ENCODE measurements at regions not wholly inside any gene's neighbourhood (a gene's known extent, or its start where the extent isn't known, plus 50 kb on each side); places are given as distances from the start of the nearest gene placed in this dataset.

- H3K27me3 Mint-ChIP-seq = no peaks in the 10 kb centered on the region
- H3K36me3 Mint-ChIP-seq (ENCODE audit: insufficient read depth) = no peaks in the 10 kb centered on the region
- no peak overlapping the region for H3K27ac Mint-ChIP-seq
- peaks cover 2 to 3% of the 10 kb centered on the region in 2 donors for H3K4me1 Mint-ChIP-seq (ENCODE audit: low read depth in 2 of 2)
- peaks cover 3 to 7% of the 10 kb centered on the region in 2 donors for H3K9me3 Mint-ChIP-seq
- no peak for ATAC-seq (replicated peaks)
- no peak overlapping the region for H3K4me3 Mint-ChIP-seq
- DNase-seq = no peak
These were observed 54.2 kb upstream of the MCTP2 start for GRCh38 chr15:94177112-94177511.

GRCh38 chr15:94175420-94175819 lies 55.9 kb upstream of the MCTP2 start:
- Mint-ChIP-seq H3K4me3 (no peak overlapping the region), H3K4me1 (ENCODE audit: low read depth in 2 of 2) (peaks cover 3 to 6% of the 10 kb centered on the region in 2 donors), H3K9me3 (peaks cover 3 to 7% of the 10 kb centered on the region in 2 donors), H3K27ac (no peak overlapping the region), H3K27me3 (no peaks in the 10 kb centered on the region), H3K36me3 (ENCODE audit: insufficient read depth) (no peaks in the 10 kb centered on the region)
- no peak for ATAC-seq (replicated peaks)
- DNase-seq = no peak

- DNase-seq (no peak), ATAC-seq (replicated peaks) (peak; percentile 51)
- Mint-ChIP-seq H3K36me3 (ENCODE audit: insufficient read depth) (no peaks in the 10 kb centered on the region), H3K27me3 (no peaks in the 10 kb centered on the region), H3K4me1 (ENCODE audit: low read depth in 2 of 2) (peaks cover 3 to 6% of the 10 kb centered on the region in 2 donors), H3K27ac (no peak overlapping the region), H3K9me3 (peaks cover 3 to 7% of the 10 kb centered on the region in 2 donors), H3K4me3 (no peak overlapping the region)
These were observed 57.0 kb upstream of the MCTP2 start for GRCh38 chr15:94174399-94174802.

- ATAC-seq (replicated peaks) = no peak
- no peaks in the 10 kb centered on the region for H3K36me3 Mint-ChIP-seq (ENCODE audit: insufficient read depth)
These were observed 63.1 kb upstream of the MCTP2 start for GRCh38 chr15:94168250-94168649.

DNA sequence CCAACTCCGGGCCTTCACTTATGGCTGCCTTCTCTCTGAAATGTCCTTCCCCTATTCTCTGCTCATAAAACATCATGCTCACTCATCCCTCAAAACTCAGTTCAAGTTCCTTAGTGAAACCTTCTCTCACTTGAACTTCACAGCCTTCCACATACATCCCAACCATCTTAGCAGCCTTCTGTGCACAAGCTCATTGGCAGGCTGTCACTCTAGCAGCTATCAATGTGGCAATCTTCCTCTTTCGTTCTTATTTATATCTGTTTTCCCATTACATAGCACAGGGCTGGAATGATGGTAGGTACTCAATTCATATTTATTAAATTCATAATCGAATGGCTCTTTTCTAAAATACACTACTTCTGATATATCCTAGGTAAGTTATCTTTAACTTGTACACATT lies 66.4 kb upstream of the MCTP2 start:
- H3K27me3 Mint-ChIP-seq = peaks cover 0 to 11% of the 10 kb centered on the region in 2 donors
- DNase-seq (no peak), ATAC-seq (replicated peaks) (no peak)
- H3K36me3 Mint-ChIP-seq (ENCODE audit: insufficient read depth) = no peaks in the 10 kb centered on the region
- H3K4me3 Mint-ChIP-seq = no peak overlapping the region
- no peaks in the 10 kb centered on the region for H3K9me3 Mint-ChIP-seq
- H3K27ac Mint-ChIP-seq = no peak overlapping the region
- H3K4me1 Mint-ChIP-seq (ENCODE audit: low read depth in 2 of 2) = peaks cover 0 to 1% of the 10 kb centered on the region in 2 donors

More at GRCh38 chr15:94168250-94168649, 63.1 kb upstream of the MCTP2 start:
- DNase-seq = peak in 1 of 3 experiments; percentile 5
- Mint-ChIP-seq H3K9me3 (no peaks in the 10 kb centered on the region), H3K4me1 (ENCODE audit: low read depth in 2 of 2) (peaks cover 1 to 6% of the 10 kb centered on the region in 2 donors), H3K27ac (no peak overlapping the region), H3K27me3 (no peaks in the 10 kb centered on the region), H3K4me3 (no peak overlapping the region)

GRCh38 chr15:94164202-94164807 lies 67.1 kb upstream of the MCTP2 start:
- ATAC-seq (replicated peaks) (peak; percentile 31), DNase-seq (peak; percentile 55 to 63 (median 63))
- Mint-ChIP-seq H3K27me3 (peaks cover 0 to 11% of the 10 kb centered on the region in 2 donors), H3K4me1 (ENCODE audit: low read depth in 2 of 2) (peaks cover 0 to 1% of the 10 kb centered on the region in 2 donors), H3K27ac (no peak overlapping the region), H3K9me3 (no peaks in the 10 kb centered on the region), H3K36me3 (ENCODE audit: insufficient read depth) (no peaks in the 10 kb centered on the region), H3K4me3 (no peak overlapping the region)

GRCh38 chr15:94162939-94163338 lies 68.4 kb upstream of the MCTP2 start:
- peaks cover 0 to 11% of the 10 kb centered on the region in 2 donors for H3K27me3 Mint-ChIP-seq

GRCh38 chr15:94154255-94154654 lies 77.1 kb upstream of the MCTP2 start:
- Mint-ChIP-seq H3K4me3 (no peak overlapping the region), H3K27me3 (peaks cover 56 to 69% of the 10 kb centered on the region in 2 donors), H3K4me1 (ENCODE audit: low read depth in 2 of 2) (no peaks in the 10 kb centered on the region)

More at GRCh38 chr15:94162939-94163338, 68.4 kb upstream of the MCTP2 start:
- Mint-ChIP-seq H3K36me3 (ENCODE audit: insufficient read depth) (no peaks in the 10 kb centered on the region), H3K9me3 (no peaks in the 10 kb centered on the region), H3K4me1 (ENCODE audit: low read depth in 2 of 2) (peaks cover 0 to 1% of the 10 kb centered on the region in 2 donors), H3K27ac (no peak overlapping the region), H3K4me3 (no peak overlapping the region)
- DNase-seq (no peak), ATAC-seq (replicated peaks) (no peak)

GRCh38 chr15:94145046-94145445 lies 86.3 kb upstream of the MCTP2 start:
- no peaks in the 10 kb centered on the region for H3K9me3 Mint-ChIP-seq
- H3K4me1 Mint-ChIP-seq (ENCODE audit: low read depth in 2 of 2) = no peaks in the 10 kb centered on the region
- DNase-seq (no peak), ATAC-seq (replicated peaks) (no peak)
- H3K4me3 Mint-ChIP-seq = no peak overlapping the region
- H3K36me3 Mint-ChIP-seq (ENCODE audit: insufficient read depth) = no peaks in the 10 kb centered on the region
- H3K27me3 Mint-ChIP-seq = peaks cover 42 to 56% of the 10 kb centered on the region in 2 donors
- H3K27ac Mint-ChIP-seq = no peak overlapping the region

More at GRCh38 chr15:94154255-94154654, 77.1 kb upstream of the MCTP2 start:
- DNase-seq = no peak
- Mint-ChIP-seq H3K27ac (no peak overlapping the region), H3K9me3 (no peaks in the 10 kb centered on the region), H3K36me3 (ENCODE audit: insufficient read depth) (no peaks in the 10 kb centered on the region)
- ATAC-seq (replicated peaks) = no peak

DNA sequence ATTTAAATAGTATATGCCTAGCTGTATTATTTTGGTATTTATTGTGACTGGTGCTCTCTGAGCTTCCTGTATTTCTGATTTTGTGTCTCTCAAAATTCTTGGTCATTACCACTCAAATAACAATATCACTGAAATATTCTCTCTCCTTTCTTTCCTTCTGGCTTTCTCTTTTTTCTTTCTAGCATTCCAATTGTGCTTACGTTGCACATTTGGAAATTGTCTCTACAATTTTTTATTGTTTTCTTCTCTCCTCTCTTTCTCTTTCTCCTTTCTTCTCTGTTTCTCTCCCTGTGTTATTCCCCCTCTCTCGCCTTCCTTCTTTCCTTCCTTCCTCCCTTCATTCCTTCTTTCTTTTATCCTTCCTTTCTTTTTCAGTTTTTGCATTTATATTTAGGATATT lies 89.6 kb upstream of the MCTP2 start:
- DNase-seq (no peak), ATAC-seq (replicated peaks) (no peak)
- no peak overlapping the region for H3K4me3 Mint-ChIP-seq
- H3K36me3 Mint-ChIP-seq (ENCODE audit: insufficient read depth) = no peaks in the 10 kb centered on the region
- no peaks in the 10 kb centered on the region for H3K4me1 Mint-ChIP-seq (ENCODE audit: low read depth in 2 of 2)
- H3K9me3 Mint-ChIP-seq = no peaks in the 10 kb centered on the region
- peaks cover 53 to 60% of the 10 kb centered on the region in 2 donors for H3K27me3 Mint-ChIP-seq
- no peak overlapping the region for H3K27ac Mint-ChIP-seq

DNA sequence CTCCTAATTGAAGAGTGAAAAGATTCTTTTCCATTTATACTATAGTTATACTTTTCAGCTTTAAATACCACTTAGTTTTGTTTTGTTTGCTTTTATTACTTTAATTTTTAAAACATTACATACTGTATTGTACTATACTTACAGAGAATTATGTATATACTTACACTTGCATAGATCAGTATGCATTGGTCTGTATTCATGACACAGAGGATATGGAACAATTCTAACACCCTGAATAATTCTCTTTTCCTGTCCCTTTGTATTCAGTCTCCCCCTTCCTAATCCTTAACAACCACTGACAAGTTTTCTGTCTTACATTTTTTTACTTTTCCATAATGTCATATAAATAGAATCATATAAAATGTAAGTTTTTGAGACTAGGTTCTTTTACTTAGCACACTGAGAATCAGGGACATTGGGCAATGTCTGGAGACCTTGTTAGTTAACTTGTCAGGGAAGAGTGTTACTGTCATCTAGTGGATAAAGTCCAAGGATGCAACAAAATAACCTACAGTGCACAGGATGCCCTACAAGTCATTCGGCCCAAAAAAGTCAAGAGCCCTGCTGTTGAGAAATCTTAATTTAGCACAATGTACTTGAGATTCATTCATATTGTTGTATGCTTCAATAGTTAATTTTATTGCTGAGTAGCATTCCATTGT lies 95.7 kb upstream of the MCTP2 start:
- Mint-ChIP-seq H3K4me1 (ENCODE audit: low read depth in 2 of 2) (no peaks in the 10 kb centered on the region), H3K27ac (no peak overlapping the region), H3K36me3 (ENCODE audit: insufficient read depth) (no peaks in the 10 kb centered on the region), H3K4me3 (no peak overlapping the region), H3K27me3 (peaks cover 51 to 59% of the 10 kb centered on the region in 2 donors), H3K9me3 (no peaks in the 10 kb centered on the region)
- no peak for DNase-seq
- ATAC-seq (replicated peaks) = no peak

GRCh38 chr15:94131875-94132274 lies 99.5 kb upstream of the MCTP2 start:
- H3K4me3 Mint-ChIP-seq = no peak overlapping the region
- no peaks in the 10 kb centered on the region for H3K36me3 Mint-ChIP-seq (ENCODE audit: insufficient read depth)
- H3K4me1 Mint-ChIP-seq (ENCODE audit: low read depth in 2 of 2) = no peaks in the 10 kb centered on the region
- no peak for ATAC-seq (replicated peaks)
- H3K9me3 Mint-ChIP-seq = no peaks in the 10 kb centered on the region
- peaks cover 40 to 43% of the 10 kb centered on the region in 2 donors for H3K27me3 Mint-ChIP-seq
- no peak overlapping the region for H3K27ac Mint-ChIP-seq
- no peak for DNase-seq

- H3K27me3 Mint-ChIP-seq = peaks cover 28 to 38% of the 10 kb centered on the region in 2 donors
- no peaks in the 10 kb centered on the region for H3K36me3 Mint-ChIP-seq (ENCODE audit: insufficient read depth)
- DNase-seq (no peak), ATAC-seq (replicated peaks) (no peak)
- no peaks in the 10 kb centered on the region for H3K4me1 Mint-ChIP-seq (ENCODE audit: low read depth in 2 of 2)
- H3K27ac Mint-ChIP-seq = no peak overlapping the region
- H3K9me3 Mint-ChIP-seq = no peaks in the 10 kb centered on the region
- no peak overlapping the region for H3K4me3 Mint-ChIP-seq
These were observed 100.9 kb upstream of the MCTP2 start for GRCh38 chr15:94130504-94130903.

- Mint-ChIP-seq H3K36me3 (ENCODE audit: insufficient read depth) (no peaks in the 10 kb centered on the region), H3K4me3 (no peak overlapping the region), H3K27me3 (peaks cover 0 to 9% of the 10 kb centered on the region in 2 donors), H3K4me1 (ENCODE audit: low read depth in 2 of 2) (no peaks in the 10 kb centered on the region), H3K9me3 (no peaks in the 10 kb centered on the region), H3K27ac (no peak overlapping the region)
- DNase-seq = no peak
- ATAC-seq (replicated peaks) = no peak
These were observed 104.4 kb upstream of the MCTP2 start for GRCh38 chr15:94127006-94127405.

Measured in effector memory CD8-positive, alpha-beta T cell (primary cell).